HG03064 (cell line): ENCODE measurements at regions not wholly inside any gene's neighbourhood (a gene's known extent, or its start where the extent isn't known, plus 50 kb on each side); places are given as distances from the start of the nearest gene placed in this dataset.

Experiments
- ATAC-seq: cut with Tn5 transposase; IDR thresholded peaks from one replicate; pipeline ENCODE4 v1.9.1; 2021; ENCODE audit warnings: low read depth; ENCODE audit not compliant: unreplicated experiment

GRCh38 chr3:34832865-34833508 lies 806.3 kb upstream of the ARPP21 start:
- ATAC-seq = no peak

- ATAC-seq = no peak
These were observed 801.2 kb upstream of the ARPP21 start for GRCh38 chr3:34837848-34838741.

- ATAC-seq = no peak
These were observed 796.4 kb upstream of the ARPP21 start for GRCh38 chr3:34842706-34843480.

- ATAC-seq = no peak
These were observed 795.1 kb upstream of the ARPP21 start for GRCh38 chr3:34844323-34844620.

- no peak for ATAC-seq
These were observed 788.2 kb upstream of the ARPP21 start for GRCh38 chr3:34851137-34851536.

GRCh38 chr3:34852844-34853439 lies 786.4 kb upstream of the ARPP21 start:
- no peak for ATAC-seq

GRCh38 chr3:34856081-34856947 lies 783.0 kb upstream of the ARPP21 start:
- ATAC-seq = no peak

GRCh38 chr3:34858067-34858660 lies 781.2 kb upstream of the ARPP21 start:
- no peak for ATAC-seq

- ATAC-seq = no peak
These were observed 779.6 kb upstream of the ARPP21 start for GRCh38 chr3:34859746-34860145.

GRCh38 chr3:34862456-34862855 lies 776.9 kb upstream of the ARPP21 start:
- no peak for ATAC-seq

- no peak for ATAC-seq
These were observed 775.8 kb upstream of the ARPP21 start for GRCh38 chr3:34863485-34863884.

GRCh38 chr3:34864011-34864410 lies 775.3 kb upstream of the ARPP21 start:
- ATAC-seq = no peak

- ATAC-seq = no peak
These were observed 774.0 kb upstream of the ARPP21 start for GRCh38 chr3:34865346-34865745.

- no peak for ATAC-seq
These were observed 770.4 kb upstream of the ARPP21 start for GRCh38 chr3:34868935-34869334.

- no peak for ATAC-seq
These were observed 769.6 kb upstream of the ARPP21 start for GRCh38 chr3:34869696-34870095.

- ATAC-seq = no peak
These were observed 766.9 kb upstream of the ARPP21 start for GRCh38 chr3:34872406-34872805.

- ATAC-seq = no peak
These were observed 762.3 kb upstream of the ARPP21 start for GRCh38 chr3:34876997-34877396.

GRCh38 chr3:34878488-34878887 lies 760.8 kb upstream of the ARPP21 start:
- no peak for ATAC-seq

- no peak for ATAC-seq
These were observed 758.3 kb upstream of the ARPP21 start for GRCh38 chr3:34881026-34881425.

- no peak for ATAC-seq
These were observed 756.6 kb upstream of the ARPP21 start for GRCh38 chr3:34882764-34883163.
